ENCODE measurements at regions not wholly inside any gene's neighbourhood (a gene's known extent, or its start where the extent isn't known, plus 50 kb on each side); places are given as distances from the start of the nearest gene placed in this dataset.

- DNase-seq, result no peak
Observed at GRCh38 chr14:104505085-104506074, 74.2 kb upstream of the C14orf180 start.

GRCh38 chr14:104506461-104507253, 72.9 kb upstream of the C14orf180 start:
- DNase-seq, result no peak

- DNase-seq, result no peak
Observed at GRCh38 chr14:104507443-104507842, 72.1 kb upstream of the C14orf180 start.

GRCh38 chr14:104509673-104510072, 69.9 kb upstream of the C14orf180 start:
- no peak for DNase-seq

GRCh38 chr14:104510216-104510615, 69.3 kb upstream of the C14orf180 start:
- no peak for DNase-seq

- no peak for DNase-seq
Observed at GRCh38 chr14:104510794-104511611, 68.6 kb upstream of the C14orf180 start.

- DNase-seq, result no peak
Observed at GRCh38 chr14:104512061-104512460, 67.5 kb upstream of the C14orf180 start.

- no peak for DNase-seq
Observed at GRCh38 chr14:104512771-104513640, 66.6 kb upstream of the C14orf180 start.

GRCh38 chr14:104513641-104514046, 65.9 kb upstream of the C14orf180 start:
- no peak for DNase-seq

- DNase-seq, result no peak
Observed at GRCh38 chr14:104514156-104514848, 65.3 kb upstream of the C14orf180 start.

GRCh38 chr14:104515059-104515810, 64.3 kb upstream of the C14orf180 start:
- no peak for DNase-seq

GRCh38 chr14:104515811-104516780, 63.5 kb upstream of the C14orf180 start:
- DNase-seq, result no peak

GRCh38 chr14:104516906-104517305, 62.7 kb upstream of the C14orf180 start:
- DNase-seq, result no peak

- DNase-seq, result no peak
Observed at GRCh38 chr14:104517426-104517825, 62.1 kb upstream of the C14orf180 start.

GRCh38 chr14:104517867-104518266, 61.7 kb upstream of the C14orf180 start:
- no peak for DNase-seq

- DNase-seq, result no peak
Observed at GRCh38 chr14:104518659-104519350, 60.8 kb upstream of the C14orf180 start.

GRCh38 chr14:104519721-104520120, 59.8 kb upstream of the C14orf180 start:
- DNase-seq, result no peak

- no peak for DNase-seq
Observed at GRCh38 chr14:104520620-104521410, 58.7 kb upstream of the C14orf180 start.

Measured in CD4-positive, alpha-beta T cell treated with Interleukin-15 for 1 hour (primary cell).